Heart left ventricle (tissue), 13 donors: ENCODE measurements at regions not wholly inside any gene's neighbourhood (a gene's known extent, or its start where the extent isn't known, plus 50 kb on each side); places are given as distances from the start of the nearest gene placed in this dataset.

Experiments used
- CTCF ChIP-seq, 12 donors: fragments of 200-600 bp; sonication (generic) in 4 of 12; IDR thresholded peaks; one replicate each; pipeline versions ENCODE4 v1.5.0 to v1.8.0; 2018 to 2022; ENCODE audit warnings: antibody characterized with exemption in 12 of 12, mild to moderate bottlenecking in 5 of 12
- POLR2A ChIP-seq, 2 donors: fragments of 450-650 bp; IDR thresholded peaks; one replicate each; pipeline ENCODE4 v1.6.1; 2017; ENCODE audit warnings: antibody characterized with exemption in 2 of 2, mild to moderate bottlenecking in 2 of 2, moderate library complexity in 2 of 2
- donor health status: ischemic (EF 13 %, LVEDD 7.1; RV severe dilation, severe dysfunction).
- donor health status: DM: no; HTN: yes; CAD: no.
- donor health status: DM: no; HTN: no; CAD: no.
- donor health status: ischemic (EF 25% LVEDD 6.9; RV normal size, moderate dysfunction).
- donor health status: ischemic (EF 25% LVEDD 5.7; RV mildly dilated, moderate dysfunction).
- donor health status: ischemic (EF 35%, LVEDD 5.7; RV mildly dilated, moderate dysfunction).
- donor health status: nonischemic (EF 11% LVEDD 7.7; RV severe dilation, severe dysfunction).
- donor health status: DM: yes; HTN: yes; CAD: no.
- donor health status: PGD.
- donor health status: ischemic (EF 29% LVEDD 5.4; RV normal size, mild dysfunction).
- donor health status: nonischemic (EF 23%, LVEDD 6.1; RV moderate dilation, normal function).

- TF ChIP-seq CTCF (IDR thresholded peaks at IDR 0.05) = no peak
- TF ChIP-seq POLR2A (IDR thresholded peaks at IDR 0.05) = no peak
Measured at GRCh38 chr2:215670396-215670795, 234.5 kb upstream of the FN1 start.
